Transverse colon (tissue), 4 donors: ENCODE measurements at regions not wholly inside any gene's neighbourhood (a gene's known extent, or its start where the extent isn't known, plus 50 kb on each side); places are given as distances from the start of the nearest gene placed in this dataset.

ENCODE experiments used
- DNase-seq: peaks from one replicate; pipeline ENCODE4 v3.0.0-alpha.2; 2019
- H3K27ac ChIP-seq, 4 donors: fragments of 200-600 bp; sonication (generic); 2 replicates each; pipeline ENCODE4 v1.5.1; 2016 to 2018; ENCODE audit warnings: inconsistent platforms in 4 of 4
- H3K27me3 ChIP-seq: fragments of 200-600 bp; sonication (generic); 2 replicates; pipeline ENCODE4 v1.5.1; 2017; ENCODE audit warnings: inconsistent platforms
- H3K36me3 ChIP-seq, 4 donors: fragments of 200-600 bp; sonication (generic); 2 replicates each; pipeline ENCODE4 v1.5.1; 2017 to 2019; ENCODE audit warnings: inconsistent platforms in 4 of 4
- H3K4me1 ChIP-seq, 4 donors: fragments of 200-600 bp; sonication (generic); 2 replicates each; pipeline ENCODE4 v1.5.1; 2017 to 2020; ENCODE audit warnings: inconsistent platforms in 4 of 4
- H3K4me3 ChIP-seq, 4 donors: fragments of 200-600 bp; sonication (generic); 1 replicate in 1 of 4; 2 replicates in 3 of 4; pipeline versions ENCODE4 v1.5.1 to v1.6.1; 2017 to 2019; ENCODE audit warnings: inconsistent platforms in 4 of 4
- H3K9me3 ChIP-seq, 2 donors: fragments of 200-600 bp; sonication (generic); 2 replicates each; pipeline ENCODE4 v1.5.1; 2017 to 2019; ENCODE audit warnings: inconsistent platforms in 2 of 2
- EP300 ChIP-seq: sonication (generic); formaldehyde crosslinking; IDR thresholded peaks from one replicate; pipeline ENCODE4 v1.6.1; 2017; ENCODE audit warnings: antibody characterized with exemption, low read depth
- POLR2A ChIP-seq: fragments of 450-650 bp; IDR thresholded peaks from one replicate; pipeline ENCODE4 v1.6.1; 2016; ENCODE audit warnings: antibody characterized with exemption, mild to moderate bottlenecking, moderate library complexity
- POLR2AphosphoS5 ChIP-seq, 3 donors: sonication (generic); formaldehyde crosslinking; IDR thresholded peaks; one replicate each; pipeline ENCODE4 v1.6.1; 2016; ENCODE audit warnings: antibody characterized with exemption in 3 of 3
- WGBS, 2 donors: methylation state at CpG; one replicate each; pipeline ENCODE4 v1.1.5; 2018; ENCODE audit warnings: low coverage in 1 of 2; 5-methylcytosine and 5-hydroxymethylcytosine counted together
- in situ Hi-C, 4 donors: fragments of 200-750 bp; cut with MboI; loops; one replicate each; pipeline versions ENCODE4 v1.15.0 to v1.15.1; 2017; ENCODE audit warnings: low sequenced_read_pairs in 3 of 4, low pct_ligation_motif_present in 1 of 4, low pct_unique_long_range_greater_than_20kb in 1 of 4
- intact Hi-C: fragments of 100-400 bp; cut with DNase I; formaldehyde crosslinking; loops from one replicate; pipeline ENCODE4 v1.15.1; 2023; ENCODE audit warnings: low total_unique reads
- TF ChIP-seq, protein P1 (sequence below), 5 experiments: fragments of 200-600 bp in 3 of 5; fragments of 450-650 bp in 2 of 5; sonication (generic) in 3 of 5; IDR thresholded peaks; 1 replicate in 2 of 5; 2 replicates in 3 of 5; pipeline ENCODE4 v1.5.1; 2016 to 2017; ENCODE audit warnings: antibody characterized with exemption in 5 of 5, inconsistent platforms in 3 of 5, mild to moderate bottlenecking in 2 of 5, moderate library complexity in 1 of 5

DNA sequence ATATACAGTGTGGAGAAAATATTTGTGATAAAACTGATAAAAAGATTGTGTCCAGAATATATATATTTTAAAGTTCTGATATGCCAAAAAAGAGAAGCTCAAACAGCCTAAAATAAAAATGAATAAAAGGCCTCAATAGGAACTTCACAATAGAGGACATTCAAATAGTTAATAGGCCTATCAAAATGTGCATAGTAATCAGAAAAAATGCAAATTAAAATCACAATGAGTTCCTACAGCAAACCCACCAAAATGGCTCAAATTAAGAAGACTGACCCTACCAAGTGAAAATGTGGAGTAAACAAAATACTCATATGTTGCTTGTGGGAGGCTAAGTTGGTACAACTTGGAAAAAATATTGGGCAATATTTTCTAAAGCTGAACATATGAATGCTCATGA is 57.6 kb upstream of the COG2 start:
- TF ChIP-seq, protein P1, sequence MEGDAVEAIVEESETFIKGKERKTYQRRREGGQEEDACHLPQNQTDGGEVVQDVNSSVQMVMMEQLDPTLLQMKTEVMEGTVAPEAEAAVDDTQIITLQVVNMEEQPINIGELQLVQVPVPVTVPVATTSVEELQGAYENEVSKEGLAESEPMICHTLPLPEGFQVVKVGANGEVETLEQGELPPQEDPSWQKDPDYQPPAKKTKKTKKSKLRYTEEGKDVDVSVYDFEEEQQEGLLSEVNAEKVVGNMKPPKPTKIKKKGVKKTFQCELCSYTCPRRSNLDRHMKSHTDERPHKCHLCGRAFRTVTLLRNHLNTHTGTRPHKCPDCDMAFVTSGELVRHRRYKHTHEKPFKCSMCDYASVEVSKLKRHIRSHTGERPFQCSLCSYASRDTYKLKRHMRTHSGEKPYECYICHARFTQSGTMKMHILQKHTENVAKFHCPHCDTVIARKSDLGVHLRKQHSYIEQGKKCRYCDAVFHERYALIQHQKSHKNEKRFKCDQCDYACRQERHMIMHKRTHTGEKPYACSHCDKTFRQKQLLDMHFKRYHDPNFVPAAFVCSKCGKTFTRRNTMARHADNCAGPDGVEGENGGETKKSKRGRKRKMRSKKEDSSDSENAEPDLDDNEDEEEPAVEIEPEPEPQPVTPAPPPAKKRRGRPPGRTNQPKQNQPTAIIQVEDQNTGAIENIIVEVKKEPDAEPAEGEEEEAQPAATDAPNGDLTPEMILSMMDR (IDR thresholded peaks at IDR 0.05): no peak
- TF ChIP-seq EP300: no peak
- no peak for TF ChIP-seq POLR2A
- TF ChIP-seq POLR2AphosphoS5 (IDR thresholded peaks at IDR 0.05): no peak
- no peak overlapping the region for H3K27ac ChIP-seq
- H3K4me3 ChIP-seq: no peak overlapping the region
- no peaks in the 10 kb centered on the region for H3K27me3 ChIP-seq
- H3K36me3 ChIP-seq: no peaks in the 10 kb centered on the region
- DNase-seq: no peak
- peaks cover 0 to 6% of the 10 kb centered on the region in 2 donors for H3K9me3 ChIP-seq
- in situ Hi-C loops (no loop called here), intact Hi-C loops (no loop called here)
- no peaks in the 10 kb centered on the region for H3K4me1 ChIP-seq

DNA sequence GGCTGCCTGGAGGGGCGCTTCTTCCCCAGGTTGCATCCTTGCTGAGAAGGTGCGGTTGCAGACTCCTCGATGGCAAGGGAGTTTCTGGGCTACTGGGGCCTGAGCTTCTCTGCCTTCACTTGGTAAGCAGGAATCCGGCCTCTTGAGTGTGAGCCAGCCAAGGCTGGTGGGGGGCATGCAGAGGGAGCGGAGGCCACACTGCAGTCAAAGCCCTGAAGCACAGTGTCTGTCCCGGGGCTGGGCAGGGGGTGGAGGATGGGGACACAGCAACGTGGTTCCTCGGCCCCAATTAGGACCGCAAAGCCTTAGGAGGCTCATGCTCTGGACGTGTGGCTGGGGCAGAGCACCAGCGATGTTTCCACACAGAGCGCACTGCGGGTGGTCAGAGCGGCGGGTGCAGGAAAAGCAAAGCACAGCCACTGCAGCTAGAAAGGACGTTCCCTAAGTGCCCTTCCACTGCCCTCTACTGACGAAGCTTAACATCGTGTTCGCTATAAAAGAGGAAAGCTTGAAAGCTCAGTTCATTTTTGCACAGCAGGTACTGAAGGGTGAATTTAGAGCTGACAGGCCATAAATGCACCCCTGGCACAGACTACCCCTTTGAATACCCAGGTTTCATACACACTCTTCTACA is 60.7 kb upstream of the COG2 start:
- DNase-seq: no peak
- H3K36me3 ChIP-seq: no peaks in the 10 kb centered on the region
- H3K4me1 ChIP-seq: peaks cover 0 to 8% (median 5%) of the 10 kb centered on the region in 4 donors
- no peaks in the 10 kb centered on the region for H3K27me3 ChIP-seq
- no peak overlapping the region for H3K27ac ChIP-seq
- intact Hi-C loops: no loop called here
- H3K4me3 ChIP-seq: no peak overlapping the region
- 86 to 94% methylated on average over 2 to 16 of the region's 19 CpGs for WGBS, 2 donors
- in situ Hi-C loops: no loop called here
- H3K9me3 ChIP-seq: peaks cover 0 to 6% of the 10 kb centered on the region in 2 donors
- no peak for TF ChIP-seq POLR2A
- no peak for TF ChIP-seq POLR2AphosphoS5 (IDR thresholded peaks at IDR 0.05)
- TF ChIP-seq, protein P1 (IDR thresholded peaks at IDR 0.05): no peak
- no peak for TF ChIP-seq EP300

DNA sequence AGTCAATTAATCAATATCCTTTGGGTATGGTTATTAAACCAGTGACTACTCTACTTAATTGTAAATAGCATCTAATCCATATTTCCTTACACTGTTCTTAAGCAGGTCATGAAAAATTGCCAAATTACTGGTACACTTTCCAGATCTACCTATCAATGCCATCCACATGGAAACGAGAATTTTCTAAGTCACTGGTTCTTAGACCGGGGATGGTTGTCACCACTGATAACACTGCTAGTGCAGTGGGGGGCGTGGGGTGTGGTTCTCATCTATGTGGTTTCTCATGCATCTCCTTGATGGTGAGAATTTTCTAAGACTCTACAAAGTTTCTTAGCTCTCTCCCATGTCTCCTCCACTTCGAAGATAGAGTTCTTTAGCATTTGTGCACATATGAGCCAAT is 63.7 kb upstream of the COG2 start:
- Histone ChIP-seq H3K4me3 (no peak overlapping the region), H3K9me3 (peaks cover 0 to 6% of the 10 kb centered on the region in 2 donors), H3K4me1 (peaks cover 2 to 28% (median 21%) of the 10 kb centered on the region in 4 donors), H3K36me3 (no peaks in the 10 kb centered on the region), H3K27ac (no peak overlapping the region), H3K27me3 (no peaks in the 10 kb centered on the region)
- intact Hi-C loops: no loop called here
- WGBS, 2 donors: 76 to 81% methylated on average over 2 to 4 of the region's 4 CpGs
- in situ Hi-C loops: no loop called here
- TF ChIP-seq POLR2A: no peak
- DNase-seq: no peak

DNA sequence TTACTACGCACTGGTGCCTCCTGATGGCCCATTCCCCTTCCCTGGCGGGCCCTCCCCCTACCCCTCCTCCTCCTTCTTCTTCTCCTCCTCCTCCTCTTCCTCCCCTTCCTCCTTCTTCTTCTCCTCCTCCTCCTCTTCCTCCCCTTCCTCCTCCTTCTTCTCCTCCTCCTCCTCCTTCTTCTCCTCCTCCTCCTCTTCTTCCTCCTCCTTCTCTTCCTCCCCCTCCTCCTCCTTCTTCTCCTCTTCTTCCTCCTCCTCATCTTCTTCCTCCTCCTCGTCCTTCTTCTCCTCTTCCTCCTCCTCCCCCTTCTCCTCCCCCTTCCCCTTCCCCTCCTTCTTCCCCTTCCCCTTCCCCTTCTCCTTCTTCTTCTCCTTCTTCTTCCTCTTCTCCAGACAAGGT is 64.7 kb upstream of the COG2 start:
- H3K4me1 ChIP-seq: peaks cover 2 to 39% (median 30%) of the 10 kb centered on the region in 4 donors
- no peak for DNase-seq
- 74 to 78% methylated on average over 2 to 3 of the region's 3 CpGs for WGBS, 2 donors
- H3K27me3 ChIP-seq: no peaks in the 10 kb centered on the region
- H3K9me3 ChIP-seq: peaks cover 0 to 6% of the 10 kb centered on the region in 2 donors
- in situ Hi-C loops (no loop called here), intact Hi-C loops (no loop called here)
- no peaks in the 10 kb centered on the region for H3K36me3 ChIP-seq
- TF ChIP-seq POLR2AphosphoS5 (IDR thresholded peaks at IDR 0.05): no peak
- TF ChIP-seq, protein P1 (IDR thresholded peaks at IDR 0.05): no peak
- no peak for TF ChIP-seq POLR2A
- no peak for TF ChIP-seq EP300
- H3K4me3 ChIP-seq: no peak overlapping the region
- H3K27ac ChIP-seq: peak overlapping the region in 1 of 4 donors; percentile 85

DNA sequence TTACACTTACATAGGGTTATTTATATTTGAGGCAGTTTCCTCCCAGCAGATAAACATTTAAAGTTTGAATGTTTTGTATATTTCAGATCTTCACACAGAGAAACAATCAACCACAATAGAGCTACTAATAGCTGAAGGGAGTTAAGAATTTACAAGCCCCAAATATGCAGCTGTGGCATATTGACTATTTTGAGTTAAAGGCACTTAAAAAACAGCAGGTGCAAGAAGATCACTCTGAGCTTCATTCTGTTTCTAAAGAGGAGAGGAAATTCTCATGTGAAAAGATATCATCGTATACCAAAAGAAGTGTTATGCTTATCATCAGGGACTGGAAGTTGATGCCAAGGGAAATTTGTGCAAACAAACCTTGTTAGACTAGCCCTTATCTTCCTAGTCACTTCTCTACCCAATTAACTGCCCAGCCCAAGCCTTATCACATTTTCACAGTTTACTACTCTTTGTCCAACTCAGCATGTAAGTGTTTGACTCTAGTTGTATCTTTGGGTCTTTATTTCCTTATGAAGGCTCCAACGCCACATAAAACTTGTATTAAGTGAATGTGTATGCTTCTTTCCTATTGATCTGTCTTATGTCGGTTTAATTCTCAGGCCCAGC is 66.3 kb upstream of the COG2 start:
- DNase-seq: no peak
- WGBS, 2 donors: 51 to 52% methylated on average over 3 of the region's 3 CpGs
- Histone ChIP-seq H3K9me3 (no peaks in the 10 kb centered on the region), H3K27me3 (no peaks in the 10 kb centered on the region), H3K36me3 (no peaks in the 10 kb centered on the region), H3K27ac (peak overlapping the region; percentile 68 to 85 (median 78)), H3K4me1 (peaks cover 2 to 51% (median 40%) of the 10 kb centered on the region in 4 donors), H3K4me3 (no peak overlapping the region)
- intact Hi-C loops (no loop called here), in situ Hi-C loops (no loop called here)
- TF ChIP-seq EP300 (no peak), POLR2A (no peak), POLR2AphosphoS5 (IDR thresholded peaks at IDR 0.05) (peak in 1 of 3 donors; percentile 23)
- TF ChIP-seq, protein P1 (IDR thresholded peaks at IDR 0.05): no peak
